GM18870 (cell line): ENCODE measurements at regions not wholly inside any gene's neighbourhood (a gene's known extent, or its start where the extent isn't known, plus 50 kb on each side); places are given as distances from the start of the nearest gene placed in this dataset.

ENCODE experiments used
- ATAC-seq: cut with Tn5 transposase; IDR thresholded peaks from one replicate; pipeline ENCODE4 v1.9.1; 2021; ENCODE audit warnings: moderate library complexity; ENCODE audit not compliant: unreplicated experiment

DNA sequence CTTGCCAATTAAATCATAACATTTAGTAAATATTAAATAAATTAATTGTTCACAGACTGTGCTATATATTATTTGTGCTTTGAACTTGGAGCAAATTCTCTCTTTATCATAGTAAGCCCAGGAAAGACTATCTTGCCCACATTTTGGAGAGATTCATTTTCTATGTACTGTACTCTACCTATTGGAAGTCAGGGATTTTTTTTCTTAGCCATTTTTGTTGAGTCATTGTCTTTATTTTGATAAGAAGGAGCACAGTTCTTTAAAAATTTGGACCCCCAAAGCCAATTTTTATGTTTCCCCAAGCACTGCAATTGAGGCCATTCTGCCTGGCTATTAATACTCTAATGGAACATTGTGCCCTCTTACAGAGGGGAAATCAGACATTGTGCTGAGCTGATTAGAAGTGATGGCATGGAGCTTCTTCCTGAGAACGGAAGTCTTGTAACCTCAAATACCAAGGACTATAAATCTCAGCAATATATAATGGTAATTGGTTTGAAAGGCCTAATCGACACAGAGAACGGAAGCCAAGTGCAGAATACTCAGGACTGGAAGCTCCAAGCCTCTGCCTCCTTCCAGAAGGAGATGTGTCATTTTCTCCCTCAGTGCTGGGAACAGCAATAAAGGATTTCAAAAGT is 188.8 kb upstream of the PAPPA start:
- no peak for ATAC-seq

DNA sequence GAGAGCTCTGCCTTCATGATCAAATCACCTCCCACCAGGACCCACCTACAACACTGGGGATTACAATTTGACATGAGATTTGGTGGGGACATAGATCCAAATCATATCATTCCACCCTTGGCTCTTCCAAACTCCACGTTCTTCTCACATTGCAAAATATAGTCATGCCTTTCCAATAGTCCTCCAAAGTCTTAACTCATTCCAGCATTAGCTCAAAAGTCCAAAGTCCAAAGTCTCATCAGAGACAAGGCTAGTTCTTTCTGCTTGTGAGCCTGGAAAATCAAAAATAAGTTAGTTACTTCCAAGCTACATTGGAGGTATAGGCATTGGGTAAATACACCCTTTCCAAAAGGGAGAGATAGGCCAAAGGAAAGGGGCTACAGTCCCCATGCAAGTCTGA is 186.9 kb upstream of the PAPPA start:
- ATAC-seq = no peak

DNA sequence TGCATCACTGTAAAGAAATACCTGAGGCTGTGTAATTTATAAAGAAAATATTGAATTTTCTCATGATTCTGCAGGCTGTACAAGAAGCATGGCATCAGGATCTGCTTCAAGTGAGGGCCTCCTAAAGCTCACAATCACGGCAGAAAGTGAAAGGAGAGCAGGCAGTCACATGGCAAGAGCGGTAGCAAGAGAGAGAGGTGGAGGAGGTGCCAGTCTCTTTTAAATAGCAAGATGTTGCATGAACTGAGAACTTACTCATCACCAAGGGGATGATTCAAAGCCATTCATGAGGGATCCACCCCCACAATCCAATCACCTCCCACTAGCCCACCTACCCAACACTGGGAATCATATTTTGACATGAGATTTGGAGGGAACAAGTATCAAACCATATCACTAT is 184.5 kb upstream of the PAPPA start:
- no peak for ATAC-seq

DNA sequence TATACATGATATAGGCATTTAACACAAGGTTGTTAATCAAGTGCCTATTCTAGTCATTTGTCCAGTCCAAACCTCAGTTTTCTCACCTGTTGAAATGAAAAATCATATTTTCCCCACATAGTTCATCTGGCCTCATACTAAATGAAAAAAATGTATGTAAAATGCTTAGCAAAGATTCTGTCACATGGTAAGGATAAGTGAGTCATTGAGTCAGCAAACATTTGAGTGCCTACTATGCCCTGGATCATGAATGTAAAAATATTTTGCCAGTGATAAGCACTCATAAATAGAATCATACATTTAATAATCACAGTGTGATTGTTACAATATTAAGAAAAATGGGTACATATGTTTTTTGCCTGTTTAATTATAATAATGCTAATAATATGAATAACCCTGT is 181.2 kb upstream of the PAPPA start:
- ATAC-seq = no peak

DNA sequence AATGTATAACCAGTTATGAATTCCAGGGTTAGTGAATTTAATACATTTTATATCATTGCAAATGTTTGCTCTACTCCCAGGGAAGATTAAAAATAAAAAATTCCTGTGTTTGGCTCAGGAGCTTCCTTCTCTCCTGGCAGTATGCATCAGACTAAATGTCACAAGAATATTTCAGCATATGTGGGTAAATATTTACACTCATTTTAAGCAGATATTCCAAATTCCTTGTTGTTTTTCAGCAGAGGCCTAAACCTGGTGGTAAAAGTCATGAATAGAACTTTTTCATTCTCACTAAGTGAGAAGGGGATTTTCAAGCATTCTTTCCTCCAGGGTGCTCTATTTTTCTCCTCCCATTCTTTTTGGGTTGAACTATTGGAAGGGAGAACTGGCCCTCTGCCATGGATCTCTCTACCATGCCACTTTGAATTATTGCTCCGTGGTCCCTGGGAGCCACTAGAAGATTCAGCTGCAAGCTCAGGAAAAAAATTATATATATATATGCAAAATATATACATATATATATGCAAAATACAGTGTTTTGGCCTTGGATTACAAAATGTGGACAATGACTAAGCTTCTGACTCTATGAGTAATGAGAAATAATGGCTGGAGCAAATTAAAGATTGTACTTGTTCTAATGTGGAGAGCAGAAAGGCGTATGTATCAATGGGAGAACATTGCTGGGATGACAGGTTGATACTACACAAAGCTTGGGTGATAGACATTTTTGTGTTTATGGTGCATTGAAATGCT is 180.6 kb upstream of the PAPPA start:
- no peak for ATAC-seq

DNA sequence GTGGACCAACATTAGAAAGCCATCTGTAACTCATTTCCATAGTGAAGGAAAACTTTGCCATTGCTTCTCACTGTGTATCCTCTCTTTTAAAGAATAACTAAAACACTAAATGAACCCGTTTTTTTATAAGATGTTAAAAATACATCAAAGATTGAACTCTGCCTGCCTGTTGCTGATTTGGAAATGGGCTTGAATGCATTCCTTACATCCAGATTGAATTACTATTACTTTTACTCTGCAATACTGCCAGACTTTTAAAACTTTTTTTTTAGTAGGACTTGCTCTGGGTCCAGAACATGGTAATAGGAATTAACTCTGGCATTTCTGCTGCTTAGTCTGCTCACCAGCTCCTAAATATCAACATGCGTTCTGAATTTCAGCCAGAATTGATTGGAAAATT is 176.8 kb upstream of the PAPPA start:
- ATAC-seq = no peak

DNA sequence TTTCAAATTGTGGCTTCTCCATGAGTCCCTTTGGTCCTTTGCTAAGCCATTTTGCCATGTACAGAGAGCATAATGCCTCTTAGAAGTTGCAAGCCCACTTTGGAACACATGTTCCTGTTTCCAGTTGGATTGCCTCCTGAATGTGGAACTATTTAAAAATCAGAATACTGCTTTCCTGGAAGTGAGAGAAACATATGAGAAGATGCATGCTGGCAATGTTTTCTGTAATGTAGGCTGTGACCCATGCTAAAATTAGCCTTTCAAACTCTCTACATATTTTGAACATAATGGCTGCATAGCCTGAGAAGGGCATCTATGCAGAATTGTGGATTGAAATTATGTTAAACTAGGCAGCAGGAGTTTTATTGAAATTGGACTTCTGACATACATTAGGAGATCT is 175.5 kb upstream of the PAPPA start:
- ATAC-seq = no peak

DNA sequence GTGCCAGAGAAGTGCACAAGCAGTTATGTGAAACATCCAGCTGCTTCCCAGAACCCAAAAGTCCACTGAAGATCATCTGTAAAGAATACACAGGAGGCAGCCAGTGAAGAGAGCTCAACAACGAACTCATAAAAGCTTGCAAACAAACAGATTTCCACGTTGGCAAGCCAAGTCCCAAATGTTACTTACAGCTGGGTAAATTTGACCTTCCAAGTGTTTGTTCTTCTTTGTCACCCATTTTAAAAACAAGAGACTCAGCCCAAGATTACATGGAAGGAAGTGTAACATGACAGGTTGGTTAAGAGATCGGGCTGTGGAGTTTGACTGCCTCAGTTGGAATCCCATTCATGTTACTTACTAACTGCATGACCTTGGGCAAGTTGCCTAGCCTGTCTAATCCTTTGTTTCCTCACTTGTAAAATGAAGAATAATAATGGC is 174.9 kb upstream of the PAPPA start:
- ATAC-seq = no peak

DNA sequence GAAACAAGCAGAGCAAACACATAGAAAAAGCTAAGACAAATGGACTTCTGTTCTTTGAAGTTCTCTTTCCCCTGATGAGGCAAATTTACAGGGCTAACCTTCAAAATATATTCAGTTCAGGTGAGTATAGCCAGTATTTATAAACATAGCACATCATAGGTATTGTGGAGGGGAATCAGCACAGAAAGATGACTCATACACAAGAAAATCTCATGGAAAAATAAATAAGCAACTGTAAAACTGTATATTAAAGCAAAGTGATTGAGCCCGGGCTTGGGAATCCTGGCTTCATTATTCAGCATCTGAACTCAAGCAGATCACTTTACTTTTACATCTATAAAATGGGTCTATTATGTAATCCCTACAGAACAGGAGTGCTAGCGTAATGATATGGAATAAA is 173.5 kb upstream of the PAPPA start:
- no peak for ATAC-seq

DNA sequence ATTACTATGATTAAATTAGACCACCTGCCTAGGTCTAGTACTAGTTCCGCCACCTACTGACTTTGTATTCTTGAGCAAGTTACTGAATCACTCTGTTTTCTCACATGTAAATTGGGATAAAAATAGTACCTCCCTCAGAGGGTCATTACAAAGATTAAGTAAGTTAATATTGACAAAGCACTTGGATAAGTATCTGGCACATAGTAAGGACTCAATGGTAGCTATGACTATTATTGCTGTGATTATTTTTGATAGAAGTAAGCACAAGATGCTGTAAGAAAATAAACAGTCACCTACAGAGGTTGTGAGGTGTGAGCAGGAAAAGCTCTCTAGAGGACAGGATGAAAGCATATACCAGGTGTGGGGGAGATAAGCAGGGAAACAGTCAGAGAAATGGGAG is 173.1 kb upstream of the PAPPA start:
- ATAC-seq = no peak

DNA sequence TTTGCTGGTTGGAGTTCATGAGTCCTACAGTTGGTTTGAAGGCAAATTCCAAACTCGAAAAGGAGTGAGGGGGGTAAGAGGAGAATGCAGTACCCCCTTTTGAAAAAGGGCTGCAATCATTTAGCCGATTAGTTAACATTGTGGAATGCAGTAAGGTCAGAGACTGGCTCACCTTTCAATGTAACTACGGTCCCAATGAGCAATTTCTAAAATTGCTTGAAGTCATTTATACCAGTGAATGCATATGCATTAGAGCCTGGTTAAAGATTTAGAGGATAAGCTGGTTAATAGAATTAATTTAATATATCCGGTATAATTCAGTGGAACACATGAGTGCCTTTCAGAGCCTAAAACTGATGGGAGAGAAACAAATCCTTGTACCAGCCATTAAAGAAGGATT is 172.6 kb upstream of the PAPPA start:
- no peak for ATAC-seq

DNA sequence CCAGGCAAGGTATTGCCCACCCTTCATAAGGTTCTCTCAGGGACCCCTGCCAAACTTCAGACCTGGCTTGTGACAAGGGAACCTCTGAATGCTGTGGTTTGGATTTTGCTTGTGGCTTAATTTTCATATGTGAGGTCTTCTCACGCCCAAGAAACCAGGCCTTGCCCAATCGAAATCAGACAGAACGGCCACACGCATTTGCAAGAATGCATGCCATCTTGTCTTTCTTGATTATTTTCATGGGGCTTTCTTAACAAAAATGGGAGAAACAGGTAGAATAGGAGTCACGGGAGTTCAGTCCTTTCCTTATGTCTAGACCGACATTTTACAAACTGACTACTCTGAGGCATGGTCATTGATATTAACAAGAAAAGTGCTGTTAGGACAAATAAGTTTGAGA is 170.2 kb upstream of the PAPPA start:
- no peak for ATAC-seq

DNA sequence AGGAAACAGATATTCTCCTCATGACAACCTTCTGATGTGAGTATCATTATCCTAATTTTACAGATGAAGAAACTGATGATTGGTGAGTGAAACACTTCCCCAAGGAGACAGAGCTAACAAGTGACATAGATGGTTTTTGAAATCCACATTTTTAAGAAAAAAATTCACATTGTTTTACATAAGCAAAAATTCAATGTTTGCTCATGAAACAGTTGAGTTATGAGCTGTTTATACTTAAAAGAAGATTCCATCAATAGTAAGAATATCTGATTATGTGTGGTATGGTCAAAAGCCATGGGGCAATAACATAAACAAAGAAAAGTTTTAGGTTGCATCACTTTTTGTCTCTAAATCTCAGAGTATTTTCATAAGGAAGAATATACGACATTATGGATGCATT is 167.9 kb upstream of the PAPPA start:
- no peak for ATAC-seq

DNA sequence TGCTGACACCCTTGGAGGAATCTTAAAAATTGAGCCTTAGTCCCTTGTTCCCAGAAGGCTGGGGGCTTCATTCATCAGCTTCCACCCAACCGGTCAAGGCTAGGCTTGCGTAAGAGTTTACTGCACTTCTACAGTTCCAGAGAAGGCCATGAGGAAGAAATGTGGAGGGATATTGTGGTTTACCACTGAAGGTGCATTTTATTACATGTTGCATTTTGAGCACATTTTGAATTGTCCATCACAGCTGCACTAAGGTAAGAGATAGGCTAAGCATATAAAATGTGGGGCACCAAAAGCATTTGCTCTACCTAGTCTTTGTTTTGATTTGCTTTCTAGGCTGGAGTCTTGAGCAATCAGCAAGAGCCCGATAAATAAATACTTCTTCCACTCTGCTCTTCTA is 167.1 kb upstream of the PAPPA start:
- ATAC-seq = no peak

DNA sequence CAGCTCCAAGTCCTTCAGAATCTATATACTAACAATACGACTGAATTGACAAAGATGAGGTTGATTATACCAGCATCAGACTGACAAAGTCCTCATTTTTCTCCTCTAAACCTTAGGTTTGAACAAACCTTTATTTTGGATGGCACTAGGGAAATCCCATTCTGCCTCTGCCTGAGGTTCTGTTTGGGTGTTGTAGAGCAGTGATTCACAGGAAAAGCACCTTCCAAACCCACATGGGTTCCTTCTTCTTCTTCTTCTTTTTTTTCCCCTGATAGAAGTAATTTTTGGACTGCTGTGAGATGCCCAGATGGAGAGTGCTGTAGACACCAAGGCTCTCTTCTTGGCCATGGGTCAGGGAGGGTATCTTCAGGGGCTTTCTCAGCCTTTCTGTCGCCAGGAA is 164.9 kb upstream of the PAPPA start:
- no peak for ATAC-seq

DNA sequence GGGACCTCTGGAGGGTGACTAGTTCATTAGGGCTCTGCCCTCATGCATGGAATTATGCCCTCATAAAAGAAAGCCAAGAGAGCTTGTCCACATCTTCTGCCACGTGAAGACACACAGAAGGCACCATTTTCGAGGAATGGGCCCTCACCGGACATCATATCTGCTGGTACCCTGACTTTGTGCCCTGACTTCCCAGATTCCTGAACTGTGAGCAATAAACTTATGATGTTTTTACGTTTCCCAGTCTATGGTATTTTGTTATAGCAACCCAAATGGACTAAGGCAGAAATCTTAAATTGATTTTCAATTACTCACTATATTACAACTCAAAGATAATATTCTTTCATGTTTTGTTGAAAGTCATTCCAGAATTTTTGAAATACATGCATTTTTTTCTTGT is 163.8 kb upstream of the PAPPA start:
- no peak for ATAC-seq

DNA sequence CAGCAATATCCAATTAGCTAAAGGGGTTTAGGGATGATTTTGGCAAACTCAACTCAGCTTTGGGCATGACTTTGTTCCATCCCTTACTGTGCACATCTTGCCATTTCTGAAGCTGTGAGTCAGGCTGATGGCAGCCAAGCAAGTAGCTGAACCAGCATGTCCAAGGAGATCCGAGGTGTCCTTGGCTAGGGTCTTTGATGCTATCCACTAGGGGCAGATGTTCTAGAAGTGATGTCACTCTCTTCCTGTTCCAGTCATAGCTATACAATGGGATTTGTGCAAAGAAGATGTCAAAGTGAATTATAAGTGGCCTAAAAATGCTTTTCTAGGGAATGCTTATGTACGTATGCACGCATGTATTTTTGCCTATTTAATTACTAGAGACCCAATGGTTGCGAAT is 160.8 kb upstream of the PAPPA start:
- no peak for ATAC-seq

DNA sequence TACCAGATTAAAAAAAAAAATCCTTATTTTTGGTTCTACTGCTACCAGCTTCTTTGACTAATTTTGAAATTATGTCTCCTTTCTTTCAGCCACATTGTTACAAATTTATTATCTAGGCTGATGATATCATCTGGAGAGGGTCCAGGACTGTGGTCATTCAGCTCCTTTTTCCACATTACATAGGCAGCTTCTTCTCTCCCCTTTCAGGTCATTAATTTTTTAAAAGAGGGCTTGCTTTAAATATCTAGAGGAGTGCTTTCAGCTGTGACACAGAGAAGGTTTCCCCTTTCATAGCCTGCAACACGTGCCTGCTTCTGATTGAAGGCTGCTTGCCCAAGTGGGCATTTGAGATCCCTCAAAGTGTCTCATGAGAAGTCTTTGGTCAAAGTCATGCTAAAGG is 155.7 kb upstream of the PAPPA start:
- no peak for ATAC-seq

DNA sequence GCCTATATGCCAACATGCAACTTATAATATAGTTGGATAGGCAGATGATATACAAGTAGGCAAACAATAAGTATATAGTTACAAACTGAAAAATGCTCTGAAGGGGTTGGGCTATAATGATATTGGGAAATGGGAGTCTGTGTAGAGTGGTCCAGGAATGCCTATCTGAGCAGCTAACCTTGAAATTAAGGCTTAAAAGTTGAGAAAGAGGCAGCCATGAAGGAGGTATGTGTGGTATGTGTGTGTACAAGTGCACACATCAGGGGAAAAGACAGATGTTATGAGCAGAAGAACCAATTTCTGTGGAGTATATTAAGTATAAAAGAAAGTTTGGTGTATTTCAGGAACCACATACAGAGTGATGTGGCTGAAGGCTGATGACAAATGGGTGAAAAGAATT is 154.9 kb upstream of the PAPPA start:
- ATAC-seq = no peak

DNA sequence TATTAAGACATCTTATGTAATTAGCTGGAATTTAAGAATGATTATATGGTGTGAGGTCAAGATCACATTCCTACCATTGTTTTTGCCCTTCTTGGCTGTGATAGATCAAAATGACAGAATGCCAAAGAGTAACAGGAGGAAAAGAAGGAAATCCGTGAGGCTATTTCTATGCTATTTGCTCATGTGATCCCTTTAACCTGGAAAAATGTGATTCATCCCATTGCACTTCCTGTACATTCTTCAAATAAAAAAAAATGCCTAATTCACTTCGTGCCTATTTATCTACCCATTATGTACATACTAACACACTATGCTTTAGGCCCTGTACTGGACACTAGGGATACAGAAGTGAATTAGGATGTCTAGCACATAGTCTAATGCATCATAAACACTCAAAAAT is 154.1 kb upstream of the PAPPA start:
- no peak for ATAC-seq

DNA sequence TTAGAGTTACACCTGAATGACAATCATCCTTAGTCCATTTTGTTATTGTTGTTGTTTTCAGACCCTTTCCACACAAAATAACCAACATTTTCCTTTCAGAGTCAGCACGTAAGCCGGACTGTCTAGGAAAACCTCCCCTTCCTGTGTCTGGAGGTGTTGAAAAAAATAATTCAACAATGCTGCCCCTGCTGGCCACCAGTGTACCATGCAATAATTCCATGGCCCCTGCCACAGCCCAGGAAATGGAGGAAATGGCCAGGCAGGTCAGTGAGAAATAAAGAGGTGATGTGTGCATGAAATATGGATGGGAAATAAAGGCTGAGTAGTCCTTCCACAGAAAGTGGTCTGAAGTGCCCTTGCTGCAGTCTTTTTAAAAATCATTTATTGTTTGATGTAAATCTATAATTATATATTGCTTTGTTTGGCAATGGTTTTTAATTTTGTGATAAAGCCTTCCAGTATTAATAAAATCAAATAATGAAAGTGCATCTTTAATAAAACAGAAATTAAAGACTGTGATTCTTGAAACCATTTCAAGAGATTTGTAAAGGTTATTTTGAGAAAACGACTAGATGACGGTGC is 152.8 kb upstream of the PAPPA start:
- no peak for ATAC-seq

DNA sequence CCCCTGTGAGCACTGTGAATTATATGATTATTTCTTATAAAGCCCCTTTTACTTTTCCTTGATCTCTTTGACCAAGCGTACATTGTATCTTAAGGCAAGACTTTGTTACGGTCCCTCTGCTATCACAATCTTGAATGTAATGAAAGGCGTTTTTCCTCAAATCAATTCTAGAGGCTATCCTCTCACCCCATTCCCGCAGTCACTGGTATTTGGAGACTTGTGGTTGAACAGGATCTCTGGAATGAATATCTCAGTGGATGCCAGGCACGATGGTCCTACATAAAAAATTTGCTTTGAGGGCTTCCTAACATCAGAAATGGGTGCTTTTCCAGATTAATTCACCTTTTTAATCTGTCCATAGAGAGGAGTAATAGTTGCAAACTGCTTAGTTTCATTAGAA is 151.4 kb upstream of the PAPPA start:
- no peak for ATAC-seq

DNA sequence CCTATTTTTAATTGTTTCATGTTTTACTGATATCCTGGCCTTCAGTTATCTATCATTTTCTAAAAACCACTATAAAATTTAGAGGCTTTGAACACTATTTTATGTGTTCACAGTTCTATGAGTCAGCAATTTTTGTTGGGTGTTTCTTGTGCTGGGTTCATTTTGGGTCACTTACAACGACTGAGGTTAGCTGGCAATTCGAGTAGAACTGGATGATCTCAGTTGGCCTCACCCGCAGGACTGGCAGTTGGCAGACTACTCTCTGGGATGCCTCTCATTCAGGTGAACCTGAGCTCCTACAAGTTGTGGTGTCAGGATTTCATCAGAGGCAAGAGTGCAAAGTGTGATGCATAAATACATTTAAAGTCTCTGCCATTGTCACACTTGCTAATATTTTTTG is 151.0 kb upstream of the PAPPA start:
- no peak for ATAC-seq
